ENCODE measurements at regions not wholly inside any gene's neighbourhood (a gene's known extent, or its start where the extent isn't known, plus 50 kb on each side); places are given as distances from the start of the nearest gene placed in this dataset.

DNA sequence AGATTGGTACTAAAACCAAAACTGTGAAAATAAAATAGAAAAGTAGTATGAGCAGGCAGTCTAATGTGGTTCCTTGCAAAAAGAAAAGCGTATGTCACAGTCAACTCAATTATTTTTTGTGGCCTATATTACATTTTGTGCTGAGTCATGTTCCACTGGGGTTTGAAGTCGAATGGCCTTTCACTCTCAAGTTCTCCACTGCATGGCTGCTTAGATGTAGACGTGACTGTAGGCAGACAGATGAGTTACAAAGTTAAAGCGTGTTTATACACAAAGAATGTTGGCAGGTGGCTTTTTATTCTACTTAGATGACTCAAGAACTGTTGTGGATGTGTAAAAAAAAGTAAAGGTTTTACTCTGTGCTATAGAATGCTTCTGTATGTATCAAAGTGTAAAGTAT lies 133.9 kb downstream of the SLITRK6 start:
- no peak for FAIRE-seq
- DNase-seq (ENCODE audit: low spot score) = no peak

DNA sequence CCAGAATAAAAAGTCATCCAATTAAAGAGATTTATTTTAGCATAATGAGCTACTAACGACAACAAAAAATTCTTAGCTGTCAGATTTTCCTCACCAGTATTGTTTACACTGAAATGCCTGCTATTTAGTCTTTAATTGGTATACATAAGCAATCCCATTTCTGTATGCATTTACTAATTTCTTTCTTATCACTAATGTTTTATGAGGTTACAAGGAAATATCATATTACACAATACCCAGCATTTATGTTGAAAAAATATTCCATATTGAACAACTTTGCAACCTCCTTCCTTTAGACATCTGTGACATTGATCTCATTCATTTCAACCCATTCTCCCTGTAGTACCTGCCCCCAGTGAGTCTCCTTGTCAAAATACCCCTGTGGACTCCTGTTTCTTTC lies 135.4 kb downstream of the SLITRK6 start:
- DNase-seq (ENCODE audit: low spot score) (no peak), FAIRE-seq (no peak)

DNA sequence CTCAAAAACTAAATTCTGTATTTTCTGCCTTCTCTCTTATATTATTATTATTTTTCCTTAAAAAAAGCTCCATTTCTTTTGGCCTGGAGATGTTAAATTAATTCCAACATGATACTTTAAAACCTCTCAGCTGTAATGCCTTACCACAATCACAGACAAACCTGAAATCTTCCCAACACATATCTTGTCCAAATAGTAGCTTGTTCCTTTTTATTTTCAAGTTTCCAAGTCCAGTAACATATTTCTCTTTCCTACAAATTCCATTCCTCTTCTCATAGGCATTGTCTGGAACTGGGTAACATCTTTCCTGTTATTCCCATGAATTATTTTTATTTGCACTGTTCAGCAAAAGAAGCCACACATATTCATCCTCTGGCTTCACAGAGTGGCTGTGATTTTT lies 137.0 kb downstream of the SLITRK6 start:
- DNase-seq (ENCODE audit: low spot score) (no peak), FAIRE-seq (no peak)

DNA sequence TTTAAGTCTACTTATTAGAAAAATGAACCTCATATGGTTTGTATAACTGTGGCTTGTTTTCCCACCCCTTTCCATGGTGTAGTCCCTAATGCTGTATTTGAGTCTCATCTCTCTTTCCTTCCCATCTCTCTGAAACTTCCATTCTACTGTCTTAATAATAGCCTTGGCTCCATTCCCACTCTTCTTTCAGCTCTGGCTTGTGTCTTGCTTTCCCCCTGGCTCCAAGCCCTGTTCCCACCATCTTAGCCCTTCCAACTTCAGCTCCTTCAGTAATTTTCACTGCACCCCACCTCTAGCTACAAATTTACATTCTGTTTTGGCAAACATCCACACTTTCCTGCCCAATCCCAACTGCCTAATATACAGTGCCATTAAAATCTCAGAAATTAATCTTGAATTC lies 137.5 kb downstream of the SLITRK6 start:
- no peak for DNase-seq (ENCODE audit: low spot score)
- FAIRE-seq = no peak

DNA sequence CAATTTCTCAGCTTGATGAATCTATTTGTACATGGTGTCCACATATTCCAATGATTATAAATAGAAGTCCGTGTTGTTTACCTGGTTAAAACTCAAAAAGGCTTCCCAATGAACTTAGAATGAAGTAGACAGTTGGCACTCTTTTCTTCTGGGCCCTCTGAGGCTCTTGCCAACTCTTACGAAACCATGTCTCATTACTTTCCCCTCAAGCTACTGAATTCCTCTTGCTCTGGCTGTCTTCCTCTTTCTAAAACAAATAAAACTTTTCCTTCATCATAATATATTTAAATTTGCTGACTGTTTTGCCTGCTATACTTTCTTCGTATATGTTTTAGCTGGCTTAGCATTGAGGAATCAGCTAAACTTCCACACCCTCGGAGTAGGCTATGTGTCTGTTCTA lies 139.7 kb downstream of the SLITRK6 start:
- DNase-seq (ENCODE audit: low spot score) (no peak), FAIRE-seq (no peak)

DNA sequence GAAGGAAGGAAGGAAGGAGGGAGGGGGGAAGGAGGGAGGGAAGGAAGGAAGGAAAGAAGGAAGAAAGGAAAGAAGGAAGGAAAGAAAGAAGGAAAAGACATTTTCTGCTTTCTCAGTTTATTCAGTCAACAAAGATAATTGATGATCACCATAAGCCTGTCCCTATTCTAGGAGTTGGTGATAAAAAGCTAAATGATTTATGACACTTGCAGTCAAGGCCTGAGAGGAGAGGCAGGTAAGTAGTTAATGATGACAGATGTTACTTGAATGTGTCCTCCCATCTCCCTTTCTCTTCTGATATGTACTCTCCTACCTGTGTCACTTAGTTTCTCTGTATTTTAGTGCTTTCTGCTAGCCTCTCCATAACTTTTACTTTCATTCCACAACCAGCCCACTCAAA lies 141.3 kb downstream of the SLITRK6 start:
- FAIRE-seq (no peak), DNase-seq (ENCODE audit: low spot score) (no peak)

DNA sequence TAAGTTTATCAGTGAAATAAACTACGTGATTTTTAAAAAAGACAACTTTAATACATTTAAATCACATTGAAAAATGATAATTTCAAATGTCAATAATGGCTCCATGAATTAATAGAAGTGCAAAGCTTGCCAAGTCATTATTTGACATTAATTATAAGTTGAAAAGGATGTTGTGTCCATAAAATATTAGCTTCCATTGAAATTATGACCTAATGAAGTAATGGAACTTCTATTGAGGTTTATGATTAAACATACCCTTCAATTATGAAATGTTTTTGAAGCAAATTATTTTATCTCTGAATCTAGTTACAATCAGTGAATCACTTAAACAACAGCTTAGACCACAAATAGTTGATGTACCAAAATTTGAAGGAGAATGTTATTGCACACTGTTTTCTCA lies 144.2 kb downstream of the SLITRK6 start:
- FAIRE-seq (no peak), DNase-seq (ENCODE audit: low spot score) (no peak)

DNA sequence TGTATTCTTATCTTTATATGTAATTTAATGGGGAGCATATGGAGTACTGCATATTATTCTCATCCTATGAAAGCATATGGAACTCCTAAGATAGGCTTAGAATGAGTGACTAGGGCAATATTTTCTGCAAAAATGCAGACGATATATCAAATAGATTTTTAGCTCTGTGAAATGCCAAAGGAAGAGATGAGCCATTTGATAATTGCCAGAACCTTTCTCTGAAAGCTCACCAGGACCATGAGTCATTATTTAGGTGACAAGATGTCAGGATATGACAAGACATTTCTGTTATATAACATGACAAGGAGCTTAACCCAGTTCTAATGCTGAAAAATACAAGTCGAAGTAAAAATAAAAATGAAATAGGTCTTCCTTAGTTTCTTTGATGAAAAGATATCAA lies 145.0 kb downstream of the SLITRK6 start:
- DNase-seq (ENCODE audit: low spot score) (no peak), FAIRE-seq (no peak)

DNA sequence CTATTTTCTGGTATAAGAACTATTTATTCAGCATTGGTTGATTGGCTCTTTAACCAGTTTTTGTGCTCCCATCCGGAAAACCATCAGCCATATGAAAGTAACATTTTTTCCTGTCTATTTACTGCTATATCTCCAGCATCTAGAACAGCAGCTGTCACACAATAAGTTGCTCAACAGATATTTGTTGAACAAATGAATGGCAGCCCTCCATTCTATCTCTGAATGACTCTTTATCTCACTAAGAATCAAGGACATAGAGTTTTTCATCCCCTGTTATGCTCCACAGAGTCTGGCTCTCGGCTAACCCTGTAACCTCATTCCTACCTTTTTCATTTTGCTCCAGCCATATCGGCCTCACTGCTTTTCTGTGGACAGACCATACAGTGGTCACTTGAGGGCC lies 145.5 kb downstream of the SLITRK6 start:
- DNase-seq (ENCODE audit: low spot score) (no peak), FAIRE-seq (no peak)

DNA sequence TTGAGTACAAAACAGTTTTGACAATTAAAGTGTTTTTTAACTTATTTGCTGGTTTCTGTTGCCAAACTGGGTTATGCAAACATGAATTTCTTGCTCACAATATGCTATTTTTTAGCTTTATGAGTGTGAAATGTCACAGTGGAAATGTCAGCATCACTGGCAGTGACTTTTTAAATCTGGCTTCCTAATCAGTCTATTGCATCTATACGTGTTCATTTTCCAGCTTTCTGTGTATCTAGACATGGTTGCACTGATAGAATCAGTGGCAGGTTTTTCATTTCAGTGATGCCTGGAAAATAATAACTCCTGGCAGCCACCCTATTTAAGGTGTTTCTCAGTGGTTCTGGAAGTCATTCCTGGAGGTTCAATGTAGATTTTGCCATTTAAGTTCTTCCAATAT lies 146.7 kb downstream of the SLITRK6 start:
- no peak for DNase-seq (ENCODE audit: low spot score)

DNA sequence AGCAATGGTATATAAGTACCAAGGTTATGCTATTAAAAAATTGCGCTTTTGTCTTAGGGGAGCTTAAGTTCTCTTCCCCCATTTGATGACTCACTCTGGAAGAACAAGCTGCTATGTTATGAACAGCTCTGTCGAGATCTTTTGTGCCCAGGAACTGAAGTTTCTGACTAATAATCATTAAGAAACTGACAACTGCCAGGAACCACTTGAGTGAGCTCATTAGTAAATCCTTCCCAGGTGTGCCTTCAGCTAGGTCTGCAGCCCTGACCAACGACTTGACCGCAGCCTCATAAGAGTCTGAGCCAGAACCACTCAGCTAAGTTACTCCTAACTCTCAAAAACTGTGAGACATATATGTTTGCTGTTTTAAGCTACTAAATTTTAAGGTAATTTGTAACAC lies 147.8 kb downstream of the SLITRK6 start:
- DNase-seq (ENCODE audit: low spot score) (no peak), FAIRE-seq (no peak)

More for the DNA sequence above, 146.7 kb downstream of the SLITRK6 start:
- FAIRE-seq = no peak

DNA sequence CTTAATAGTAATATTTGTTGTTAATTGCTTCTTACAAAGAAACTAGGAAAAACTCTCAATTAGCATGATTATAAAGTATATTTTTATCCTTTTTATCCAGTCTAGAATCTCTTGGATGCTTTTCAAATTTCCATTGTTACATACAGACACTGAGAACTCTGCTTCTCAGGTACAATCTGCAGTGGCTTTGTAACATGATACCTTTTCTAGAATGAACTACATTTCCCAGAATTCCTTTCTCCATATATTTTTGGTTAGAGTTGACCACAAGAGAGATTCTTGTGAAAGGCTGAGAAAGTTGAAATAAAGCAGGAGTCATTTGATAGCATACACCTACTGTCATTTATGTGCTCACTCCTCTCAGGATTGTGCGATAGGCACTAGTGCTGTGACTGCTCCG lies 148.6 kb downstream of the SLITRK6 start:
- FAIRE-seq (no peak), DNase-seq (ENCODE audit: low spot score) (no peak)

DNA sequence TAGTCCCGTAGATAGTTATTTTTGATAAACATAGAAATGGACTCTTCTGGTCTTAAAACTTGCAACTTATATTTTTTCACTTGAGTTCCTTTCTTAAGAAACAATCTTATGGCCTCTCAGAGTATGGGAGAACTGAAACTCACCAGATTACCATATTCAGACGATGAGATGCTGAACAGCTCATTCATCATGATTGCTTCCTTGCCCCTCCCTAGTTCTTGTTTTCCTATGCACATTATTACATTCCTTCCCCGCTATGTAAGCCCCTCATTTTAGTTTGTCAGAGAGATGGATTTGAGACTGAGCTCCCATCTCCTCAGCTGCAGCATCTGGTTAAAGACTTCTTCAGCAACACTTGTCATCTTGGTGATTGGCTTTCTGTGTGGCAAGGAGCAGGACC lies 158.5 kb downstream of the SLITRK6 start:
- DNase-seq (ENCODE audit: low spot score) = no peak
- no peak for FAIRE-seq

DNA sequence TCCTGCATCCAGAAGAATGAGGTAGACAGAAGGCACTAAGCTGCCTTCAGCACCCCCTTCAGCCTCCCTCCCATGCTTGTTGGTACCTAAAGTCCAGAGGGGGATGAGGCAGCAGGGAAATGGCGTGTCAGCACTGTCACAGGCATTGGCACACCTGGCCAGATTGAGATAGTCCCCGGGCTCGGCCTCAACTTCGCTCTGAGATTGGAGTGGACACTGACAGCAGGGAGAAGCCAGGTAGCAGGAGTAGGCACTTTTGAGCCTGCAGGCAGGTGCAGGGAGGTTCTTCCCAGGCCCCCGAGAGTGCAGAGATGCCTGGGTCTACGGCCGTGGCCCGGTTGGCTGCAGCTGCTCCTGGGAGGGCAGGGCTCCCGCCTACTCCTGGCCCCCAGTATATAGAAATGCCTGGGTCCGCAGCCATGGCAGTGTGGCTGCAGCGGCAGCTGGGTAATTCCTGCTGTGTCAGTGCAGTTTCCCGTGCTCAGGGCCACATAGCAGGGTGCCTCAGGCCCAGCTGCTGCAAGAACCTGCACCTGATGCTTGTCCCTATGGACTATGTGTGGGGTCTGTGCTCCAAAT lies 160.3 kb downstream of the SLITRK6 start:
- no peak for FAIRE-seq

DNA sequence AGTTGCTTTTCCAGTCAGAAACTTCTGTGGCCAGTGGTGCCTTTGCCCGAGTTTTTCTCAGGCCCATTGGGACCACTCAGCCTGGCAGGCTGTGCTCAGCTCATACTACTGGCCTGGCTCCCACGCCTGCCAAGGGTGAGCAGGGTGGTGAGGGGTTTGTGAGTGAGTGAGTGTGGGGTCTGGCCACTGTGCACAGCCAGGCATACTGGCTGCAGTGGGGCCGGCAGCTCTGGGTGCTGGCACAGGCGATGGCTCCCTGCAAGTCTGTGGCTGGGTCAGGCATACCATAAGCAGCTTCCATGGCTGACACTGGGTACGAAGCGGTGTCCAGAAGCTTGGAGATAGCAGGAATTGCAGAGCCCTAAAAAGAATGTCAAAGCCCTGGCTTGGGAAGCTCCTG lies 161.0 kb downstream of the SLITRK6 start:
- FAIRE-seq = no peak
- DNase-seq (ENCODE audit: low spot score) = no peak

More for the DNA sequence above, 160.3 kb downstream of the SLITRK6 start:
- no peak for DNase-seq (ENCODE audit: low spot score)

DNA sequence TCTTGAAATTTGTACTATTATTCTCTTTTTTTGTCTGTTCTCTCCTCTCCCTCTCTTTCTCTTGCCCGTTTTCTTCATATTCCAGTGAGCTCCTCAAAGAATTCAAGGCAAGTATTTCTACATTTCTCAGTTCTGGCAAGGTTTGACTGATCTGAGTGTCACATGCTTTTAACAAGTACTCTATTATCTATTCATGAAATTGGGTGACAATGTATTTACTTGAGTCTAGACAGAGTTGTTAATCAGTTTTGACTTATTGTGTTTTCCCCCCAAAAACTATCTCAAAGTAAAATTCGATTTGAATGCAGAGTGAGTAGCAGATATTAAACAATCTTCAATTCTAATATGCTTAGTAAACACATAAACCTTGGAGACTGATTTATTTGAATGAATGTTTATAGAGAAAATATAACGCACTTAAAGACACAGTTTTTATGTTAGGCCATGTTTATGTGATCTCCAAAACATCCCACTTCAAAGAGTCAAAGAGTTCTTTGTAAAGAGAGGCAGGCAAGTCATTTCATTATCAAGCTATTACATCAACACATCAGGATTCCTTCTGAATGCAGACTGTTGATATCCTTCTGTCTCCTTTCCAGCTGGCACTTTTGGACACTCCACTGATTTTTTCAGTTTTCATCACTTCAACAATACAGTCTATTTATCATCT lies 166.6 kb downstream of the SLITRK6 start:
- FAIRE-seq = no peak
- no peak for DNase-seq (ENCODE audit: low spot score)

DNA sequence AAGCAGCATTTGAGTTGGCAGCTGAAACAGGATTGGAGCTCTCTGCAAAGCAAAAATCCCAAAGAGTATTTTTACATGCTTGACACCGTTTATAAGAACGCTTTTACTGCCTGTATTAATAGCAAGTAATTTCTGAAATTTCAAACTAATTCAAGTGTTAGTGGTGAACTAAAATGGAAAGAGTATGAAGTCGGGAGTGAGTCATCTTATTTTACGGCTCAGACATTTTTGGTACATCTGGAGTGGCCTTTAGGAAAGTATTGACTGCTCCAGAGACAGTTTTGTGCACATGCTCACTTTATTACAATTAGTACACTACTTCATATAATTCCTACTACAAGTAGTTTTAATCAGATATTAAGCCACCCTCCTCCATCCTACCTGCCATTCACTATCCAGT lies 167.4 kb downstream of the SLITRK6 start:
- FAIRE-seq (no peak), DNase-seq (ENCODE audit: low spot score) (no peak)

DNA sequence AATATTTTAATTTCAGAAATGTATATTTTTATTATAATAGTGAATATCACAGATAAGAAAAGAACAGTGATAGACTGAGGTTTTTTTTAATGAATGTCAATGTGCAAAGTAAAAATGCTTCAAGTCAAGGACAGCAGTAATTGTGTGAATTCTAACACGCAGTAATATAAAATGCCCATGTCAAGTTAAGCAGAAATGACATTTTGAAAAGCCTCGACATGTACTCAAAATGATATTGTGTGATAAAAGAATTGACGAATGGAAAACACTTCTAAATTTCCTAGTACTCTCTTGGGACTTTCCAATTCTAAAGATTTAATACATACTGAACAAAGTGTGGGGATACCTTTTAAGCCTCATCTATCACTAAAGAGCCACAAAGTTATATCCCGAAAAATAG lies 172.6 kb downstream of the SLITRK6 start:
- no peak for DNase-seq (ENCODE audit: low spot score)
- FAIRE-seq = no peak

DNA sequence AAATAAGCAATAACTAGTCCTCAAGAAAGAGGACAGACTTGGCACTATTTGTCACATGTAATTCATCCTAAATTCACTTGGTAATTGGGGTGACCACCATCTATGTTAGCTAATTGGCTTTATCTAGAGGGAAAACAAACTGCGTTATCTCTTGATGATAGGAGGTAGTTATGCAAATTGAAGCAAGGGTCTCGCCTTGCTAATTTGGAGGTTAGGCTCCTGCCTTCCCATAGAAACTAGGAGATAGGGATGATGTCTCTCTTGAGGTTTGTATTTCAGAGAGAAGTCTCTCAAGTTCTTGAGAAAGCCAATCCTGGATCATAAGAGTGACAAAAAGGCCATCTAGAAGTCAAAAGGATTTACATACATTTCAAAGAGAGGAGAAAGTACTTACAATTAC lies 179.9 kb downstream of the SLITRK6 start:
- FAIRE-seq (no peak), DNase-seq (ENCODE audit: low spot score) (no peak)

DNA sequence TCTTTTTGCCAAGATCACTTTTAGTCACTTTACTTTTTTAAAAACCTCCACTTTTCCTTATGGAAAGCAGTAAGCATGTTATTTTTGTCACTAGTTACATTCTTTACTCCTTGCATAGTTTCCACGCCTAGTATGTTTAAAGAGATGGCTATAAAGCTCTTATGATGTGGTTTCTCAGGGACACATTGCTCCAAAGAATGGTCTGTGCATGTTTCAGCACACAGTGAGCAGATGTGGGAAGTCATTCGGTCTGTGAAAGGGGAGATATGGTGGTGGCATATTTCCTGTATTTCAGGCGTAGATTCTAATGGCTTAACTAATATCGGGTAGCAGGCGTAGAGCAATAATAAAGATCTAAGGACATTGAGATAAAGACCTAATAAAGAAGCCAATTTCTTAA lies 180.7 kb downstream of the SLITRK6 start:
- FAIRE-seq (no peak), DNase-seq (ENCODE audit: low spot score) (no peak)

DNA sequence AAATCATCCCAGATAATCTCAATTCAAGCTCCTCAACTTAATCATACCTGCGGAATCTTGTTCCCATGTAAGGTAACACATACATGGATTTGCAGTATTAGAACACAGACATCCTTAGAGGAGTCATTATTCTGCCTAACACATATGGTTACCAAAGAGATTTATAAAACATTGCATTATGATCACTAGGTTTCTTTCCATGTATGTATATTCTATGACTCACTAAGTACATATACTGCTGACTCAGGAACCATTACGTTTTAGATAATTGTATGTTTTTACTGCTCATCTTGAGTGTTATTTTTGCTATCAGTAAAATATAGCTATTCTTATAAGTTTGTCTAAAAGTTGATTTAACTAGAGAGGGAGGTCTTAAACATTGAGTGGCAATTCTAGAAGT lies 182.9 kb downstream of the SLITRK6 start:
- no peak for FAIRE-seq
- DNase-seq (ENCODE audit: low spot score) = no peak

DNA sequence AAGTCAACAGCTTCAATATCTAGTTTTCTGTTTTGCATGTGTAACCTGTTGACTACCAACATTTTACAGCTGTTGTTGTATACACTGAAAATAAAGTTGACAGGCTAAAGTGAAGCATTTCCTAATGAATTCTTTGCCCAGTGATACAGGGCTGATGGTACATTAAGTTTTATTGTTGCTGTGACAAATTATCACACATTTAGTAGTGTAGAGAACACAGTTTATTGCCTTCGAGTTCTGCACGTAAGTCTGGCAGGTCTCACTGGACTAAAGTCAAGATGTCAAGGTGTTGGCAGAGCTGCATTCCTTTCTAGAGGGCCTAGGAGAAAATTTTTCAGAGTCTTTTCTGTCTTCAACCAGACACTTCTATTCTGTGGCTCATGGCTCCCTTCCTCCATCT lies 184.2 kb downstream of the SLITRK6 start:
- FAIRE-seq (no peak), DNase-seq (ENCODE audit: low spot score) (no peak)

DNA sequence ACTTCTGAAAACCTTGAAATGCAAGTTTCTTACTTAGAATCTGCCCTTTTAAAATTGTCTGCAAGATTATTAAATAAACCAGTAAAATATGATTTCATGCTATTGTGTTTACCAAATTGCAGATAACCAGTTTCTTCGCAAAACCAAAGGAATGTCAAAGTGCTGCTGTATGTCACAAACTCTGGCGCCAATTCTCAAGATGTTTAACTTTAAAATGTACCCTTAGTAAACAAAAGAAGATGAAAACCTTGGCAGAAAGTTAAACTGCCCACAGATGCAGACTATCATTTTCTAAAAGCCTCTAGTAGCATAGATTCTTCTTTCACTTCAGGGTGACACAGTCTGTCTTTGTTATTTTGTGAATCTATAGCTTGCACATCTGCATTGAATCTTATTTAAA lies 189.2 kb downstream of the SLITRK6 start:
- DNase-seq (ENCODE audit: low spot score) (no peak), FAIRE-seq (no peak)
